ENCODE measurements at regions not wholly inside any gene's neighbourhood (a gene's known extent, or its start where the extent isn't known, plus 50 kb on each side); places are given as distances from the start of the nearest gene placed in this dataset.

GRCh38 chr11:15730263-15730994 lies 615.7 kb downstream of the INSC start:
- DNase-seq (ENCODE audit: low read depth), result no peak
- TF ChIP-seq CTCF (IDR thresholded peaks at IDR 0.05; ENCODE audit: insufficient read depth, low read depth, low read length, missing control alignments), result no peak
- H3K4me3 ChIP-seq (ENCODE audit: low read length), result no peak overlapping the region

GRCh38 chr11:15730995-15731385 lies 616.3 kb downstream of the INSC start:
- TF ChIP-seq CTCF (IDR thresholded peaks at IDR 0.05; ENCODE audit: insufficient read depth, low read depth, low read length, missing control alignments), result no peak
- no peak overlapping the region for H3K4me3 ChIP-seq (ENCODE audit: low read length)
- DNase-seq (ENCODE audit: low read depth), result no peak

- DNase-seq (ENCODE audit: low read depth), result no peak
- no peak overlapping the region for H3K4me3 ChIP-seq (ENCODE audit: low read length)
- TF ChIP-seq CTCF (IDR thresholded peaks at IDR 0.05; ENCODE audit: insufficient read depth, low read depth, low read length, missing control alignments), result no peak
Observed at GRCh38 chr11:15735706-15736105, 620.6 kb downstream of the SOX6 start.

GRCh38 chr11:15737320-15737719 lies 619.0 kb downstream of the SOX6 start:
- peak; percentile 50 for DNase-seq (ENCODE audit: low read depth)
- TF ChIP-seq CTCF (IDR thresholded peaks at IDR 0.05; ENCODE audit: insufficient read depth, low read depth, low read length, missing control alignments), result no peak
- H3K4me3 ChIP-seq (ENCODE audit: low read length), result no peak overlapping the region

- TF ChIP-seq CTCF (IDR thresholded peaks at IDR 0.05; ENCODE audit: insufficient read depth, low read depth, low read length, missing control alignments), result no peak
- H3K4me3 ChIP-seq (ENCODE audit: low read length), result no peak overlapping the region
- no peak for DNase-seq (ENCODE audit: low read depth)
Observed at GRCh38 chr11:15738931-15739330, 617.4 kb downstream of the SOX6 start.

- peak; percentile 10 for DNase-seq (ENCODE audit: low read depth)
- no peak for TF ChIP-seq CTCF (IDR thresholded peaks at IDR 0.05; ENCODE audit: insufficient read depth, low read depth, low read length, missing control alignments)
- H3K4me3 ChIP-seq (ENCODE audit: low read length), result no peak overlapping the region
Observed at GRCh38 chr11:15742626-15743519, 613.5 kb downstream of the SOX6 start.

Data from epithelial cell of esophagus (primary cell).